Thoracic aorta (tissue), 2 donors: ENCODE measurements at regions not wholly inside any gene's neighbourhood (a gene's known extent, or its start where the extent isn't known, plus 50 kb on each side); places are given as distances from the start of the nearest gene placed in this dataset.
A peak's percentile ranks its signal among the peaks of the same experiment; 100 is the strongest.
"Not testable (repeated sequence)": the region's sequence is repeated elsewhere in the genome, so short reads cannot be mapped to it uniquely, and the experiment has no call there.

Experiments used
- ATAC-seq: fragments of 150-250 bp; one replicate; pipeline ENCODE4 v1.8.0; 2017; ENCODE audit warnings: low read depth; ENCODE audit not compliant: insufficient number of reproducible peaks, low FRiP score
- DNase-seq: peaks from one replicate; pipeline ENCODE4 v3.0.0-alpha.2; 2020; ENCODE audit warnings: low spot score
- H3K27ac ChIP-seq, 2 donors: fragments of 200-600 bp; sonication (generic); 1 replicate in 1 of 2; 2 replicates in 1 of 2; pipeline ENCODE4 v1.5.1; 2016; ENCODE audit warnings: mild to moderate bottlenecking in 2 of 2, moderate library complexity in 2 of 2
- H3K27me3 ChIP-seq: fragments of 200-600 bp; sonication (generic); replicated peaks from 2 replicates; pipeline ENCODE4 v1.6.0; 2016; ENCODE audit warnings: mild to moderate bottlenecking; ENCODE audit not compliant: insufficient read depth
- H3K36me3 ChIP-seq: fragments of 200-600 bp; sonication (generic); one replicate; pipeline ENCODE4 v1.5.1; 2016
- H3K4me1 ChIP-seq, 2 donors: fragments of 200-600 bp; sonication (generic); 1 replicate in 1 of 2; 2 replicates in 1 of 2; pipeline versions ENCODE4 v1.5.1 to v1.6.0; 2016; ENCODE audit warnings: low read depth in 2 of 2, mild to moderate bottlenecking in 1 of 2; ENCODE audit not compliant: control insufficient read depth in 1 of 2
- H3K4me3 ChIP-seq: fragments of 200-600 bp; sonication (generic); 2 replicates; pipeline ENCODE4 v1.5.1; 2016; ENCODE audit warnings: mild to moderate bottlenecking
- H3K9me3 ChIP-seq: fragments of 200-600 bp; sonication (generic); 2 replicates; pipeline ENCODE4 v1.5.1; 2016

- not testable (repeated sequence) for H3K27me3 ChIP-seq, H3K9me3 ChIP-seq, ATAC-seq
These were observed 52.9 kb downstream of the CDY2A start for GRCh38 chrY:18078452-18078851.

GRCh38 chrY:18085910-18086309 lies 60.3 kb downstream of the CDY2A start:
- not testable (repeated sequence) for H3K27me3 ChIP-seq, DNase-seq, ATAC-seq, H3K27ac ChIP-seq, H3K4me3 ChIP-seq, H3K4me1 ChIP-seq, H3K9me3 ChIP-seq, H3K36me3 ChIP-seq

More at GRCh38 chrY:18078452-18078851, 52.9 kb downstream of the CDY2A start:
- DNase-seq, H3K36me3 ChIP-seq, H3K27ac ChIP-seq, H3K4me3 ChIP-seq, H3K4me1 ChIP-seq: not testable (repeated sequence)

GRCh38 chrY:18086361-18086977 lies 60.9 kb downstream of the CDY2A start:
- DNase-seq, H3K4me3 ChIP-seq, H3K36me3 ChIP-seq, H3K4me1 ChIP-seq, H3K27me3 ChIP-seq, H3K9me3 ChIP-seq, H3K27ac ChIP-seq, ATAC-seq: not testable (repeated sequence)

DNA sequence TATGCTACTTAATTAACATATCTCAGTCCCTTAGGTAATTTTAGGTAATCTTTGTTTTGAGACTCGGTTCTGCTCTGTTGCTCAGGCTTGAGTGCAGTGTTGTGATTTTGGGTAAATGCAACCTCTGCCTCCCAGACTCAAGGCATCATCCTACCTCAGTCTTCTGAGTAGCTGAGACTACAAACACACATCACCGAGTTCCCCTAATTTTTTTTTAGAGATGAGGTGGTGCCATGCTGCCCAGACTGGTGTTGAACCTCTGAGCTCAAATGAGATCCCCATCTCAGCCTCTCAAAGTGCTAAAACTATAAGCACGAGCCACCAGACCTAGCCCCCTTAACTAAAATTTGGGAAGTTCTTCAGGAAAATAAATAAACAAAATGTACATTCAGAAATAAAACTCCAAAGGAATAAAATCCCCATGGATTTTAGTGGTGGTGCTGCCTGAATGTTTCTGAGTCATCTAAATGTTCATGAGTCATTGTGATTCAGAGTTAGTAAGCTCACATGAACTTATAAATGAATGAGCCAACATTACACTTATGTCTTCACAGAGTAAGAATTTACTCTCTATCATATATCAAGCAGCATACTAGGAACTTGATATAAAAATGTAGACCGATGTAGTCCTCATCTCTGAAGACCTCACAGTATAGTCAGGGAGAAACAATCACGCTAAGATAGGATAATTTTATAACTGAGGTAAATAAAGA lies 62.5 kb downstream of the CDY2A start:
- H3K9me3 ChIP-seq, H3K27ac ChIP-seq, H3K4me1 ChIP-seq, DNase-seq, H3K27me3 ChIP-seq, H3K36me3 ChIP-seq, H3K4me3 ChIP-seq: not testable (repeated sequence)
- ATAC-seq = peak; percentile 65

- H3K27ac ChIP-seq, H3K4me3 ChIP-seq, H3K9me3 ChIP-seq, DNase-seq, ATAC-seq, H3K27me3 ChIP-seq, H3K36me3 ChIP-seq, H3K4me1 ChIP-seq: not testable (repeated sequence)
These were observed 67.4 kb downstream of the CDY2A start for GRCh38 chrY:18092952-18093351.

GRCh38 chrY:18105691-18106090 lies 80.1 kb downstream of the CDY2A start:
- H3K4me3 ChIP-seq, H3K9me3 ChIP-seq, H3K4me1 ChIP-seq, H3K36me3 ChIP-seq, H3K27me3 ChIP-seq, H3K27ac ChIP-seq, ATAC-seq, DNase-seq: not testable (repeated sequence)

- ATAC-seq, H3K4me1 ChIP-seq, DNase-seq, H3K9me3 ChIP-seq, H3K36me3 ChIP-seq, H3K27me3 ChIP-seq, H3K4me3 ChIP-seq, H3K27ac ChIP-seq: not testable (repeated sequence)
These were observed 92.8 kb downstream of the CDY2A start for GRCh38 chrY:18118388-18118787.

- H3K4me1 ChIP-seq, DNase-seq, H3K27me3 ChIP-seq, H3K27ac ChIP-seq, H3K36me3 ChIP-seq, ATAC-seq, H3K9me3 ChIP-seq, H3K4me3 ChIP-seq: not testable (repeated sequence)
These were observed 112.1 kb downstream of the CDY2A start for GRCh38 chrY:18137718-18138117.

DNA sequence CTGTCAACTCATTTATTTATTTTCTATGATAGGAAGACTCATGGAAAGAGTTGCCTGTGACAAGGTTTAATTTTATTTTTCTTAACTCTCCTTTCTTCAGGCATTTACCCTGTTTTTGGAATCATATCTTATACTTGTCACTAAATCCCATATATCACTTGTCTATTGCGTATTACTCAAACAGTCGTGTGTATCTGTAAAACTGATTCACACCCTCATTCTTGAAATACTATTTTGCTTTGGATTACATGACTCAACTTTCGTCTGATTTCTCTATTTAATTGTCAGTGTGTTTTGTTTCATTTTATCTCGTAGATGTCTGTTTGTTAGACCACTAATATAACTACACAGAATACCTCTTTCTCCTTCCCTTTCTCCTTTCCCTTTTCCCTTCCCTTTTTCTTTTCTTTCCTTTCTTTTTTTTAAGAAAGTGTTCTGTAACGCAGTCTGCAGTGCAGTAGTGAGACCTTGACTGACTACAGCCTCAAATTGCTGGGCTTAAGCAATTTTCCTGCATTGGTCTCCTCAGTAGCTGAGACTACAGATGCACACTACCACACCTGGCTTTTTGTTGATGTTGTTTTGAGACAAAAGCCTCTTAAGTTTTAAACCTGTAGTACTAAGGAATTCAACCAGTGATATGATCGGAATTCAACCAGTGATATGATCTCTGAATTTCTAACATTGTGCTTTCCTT lies 113.9 kb downstream of the CDY2A start:
- not testable (repeated sequence) for H3K36me3 ChIP-seq, H3K27me3 ChIP-seq, H3K9me3 ChIP-seq, H3K27ac ChIP-seq, H3K4me3 ChIP-seq, ATAC-seq, DNase-seq, H3K4me1 ChIP-seq

DNA sequence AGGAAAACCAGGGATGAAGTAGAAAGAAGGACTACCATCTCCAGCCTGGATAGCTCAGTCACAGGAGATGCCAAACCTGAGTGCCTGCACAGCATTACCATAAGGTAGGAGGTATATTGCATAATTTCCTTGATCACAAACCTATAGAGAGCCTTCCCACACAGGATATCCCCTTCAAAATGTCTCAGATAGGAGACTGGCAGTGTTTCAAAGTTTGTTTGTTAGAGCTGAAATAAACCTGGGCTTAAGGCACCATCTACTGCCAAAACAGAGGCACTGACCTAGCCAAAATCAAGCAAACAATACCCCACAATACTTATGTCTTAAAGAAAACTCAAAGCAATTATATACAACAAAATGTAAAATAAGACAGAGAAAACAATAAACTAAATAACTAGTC lies 120.8 kb downstream of the CDY2A start:
- H3K36me3 ChIP-seq, H3K27me3 ChIP-seq, H3K4me3 ChIP-seq, DNase-seq, ATAC-seq, H3K27ac ChIP-seq, H3K9me3 ChIP-seq, H3K4me1 ChIP-seq: not testable (repeated sequence)

GRCh38 chrY:18152626-18153025 lies 127.0 kb downstream of the CDY2A start:
- H3K27ac ChIP-seq, H3K27me3 ChIP-seq, H3K4me3 ChIP-seq, H3K4me1 ChIP-seq, H3K9me3 ChIP-seq, DNase-seq, H3K36me3 ChIP-seq, ATAC-seq: not testable (repeated sequence)

DNA sequence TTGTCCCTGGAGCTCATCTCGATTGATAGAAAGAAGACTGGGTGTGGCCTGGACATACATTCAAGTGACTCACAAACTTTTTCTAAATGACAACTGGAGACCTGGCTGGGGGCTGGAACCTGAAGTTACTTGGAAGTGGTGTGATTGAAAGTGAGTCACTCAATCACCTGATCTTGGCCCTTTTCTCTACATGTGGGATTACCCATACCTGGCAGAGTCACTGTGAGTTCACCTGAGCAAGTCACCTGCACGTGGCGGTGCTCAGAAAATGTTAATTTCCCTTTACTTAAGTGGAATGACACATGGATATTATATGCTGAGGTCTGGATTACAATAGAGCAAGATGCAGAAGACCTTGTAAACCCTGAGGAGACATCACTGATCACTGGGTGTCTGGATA lies 140.2 kb downstream of the CDY2A start:
- not testable (repeated sequence) for H3K4me3 ChIP-seq, ATAC-seq, H3K27ac ChIP-seq, H3K36me3 ChIP-seq, H3K27me3 ChIP-seq, H3K9me3 ChIP-seq, DNase-seq, H3K4me1 ChIP-seq
